ENCODE measurements at regions not wholly inside any gene's neighbourhood (a gene's known extent, or its start where the extent isn't known, plus 50 kb on each side); places are given as distances from the start of the nearest gene placed in this dataset.

GRCh38 chr9:126017758-126018157 lies 270.6 kb downstream of the PBX3 start:
- DNase-seq, result no peak

GRCh38 chr9:126020836-126021235 lies 273.7 kb downstream of the PBX3 start:
- no peak for DNase-seq

- DNase-seq, result no peak
Observed at GRCh38 chr9:126023962-126024361, 276.8 kb downstream of the PBX3 start.

- no peak for DNase-seq
Observed at GRCh38 chr9:126024581-126025230, 277.5 kb downstream of the PBX3 start.

- no peak for DNase-seq
Observed at GRCh38 chr9:126025991-126026390, 278.8 kb downstream of the PBX3 start.

GRCh38 chr9:126027566-126027965 lies 280.4 kb downstream of the PBX3 start:
- no peak for DNase-seq

GRCh38 chr9:126028746-126029145 lies 281.6 kb downstream of the PBX3 start:
- DNase-seq, result no peak

- DNase-seq, result no peak
Observed at GRCh38 chr9:126030716-126031115, 283.5 kb downstream of the PBX3 start.

- no peak for DNase-seq
Observed at GRCh38 chr9:126031116-126031515, 283.9 kb downstream of the PBX3 start.

GRCh38 chr9:126032135-126032534 lies 285.0 kb downstream of the PBX3 start:
- DNase-seq, result no peak

GRCh38 chr9:126033318-126033717 lies 286.1 kb downstream of the PBX3 start:
- DNase-seq, result no peak

GRCh38 chr9:126033956-126034355 lies 286.8 kb downstream of the PBX3 start:
- DNase-seq, result no peak

- no peak for DNase-seq
Observed at GRCh38 chr9:126036881-126037291, 289.7 kb downstream of the PBX3 start.

GRCh38 chr9:126038790-126039189 lies 287.8 kb upstream of the MVB12B start:
- DNase-seq, result no peak

GRCh38 chr9:126043681-126044080 lies 282.9 kb upstream of the MVB12B start:
- no peak for DNase-seq

- DNase-seq, result no peak
Observed at GRCh38 chr9:126049088-126049487, 277.5 kb upstream of the MVB12B start.

- no peak for DNase-seq
Observed at GRCh38 chr9:126049896-126050604, 276.6 kb upstream of the MVB12B start.

GRCh38 chr9:126050605-126050990 lies 276.0 kb upstream of the MVB12B start:
- no peak for DNase-seq

- DNase-seq, result no peak
Observed at GRCh38 chr9:126051446-126052130, 275.0 kb upstream of the MVB12B start.

GRCh38 chr9:126052791-126053190 lies 273.8 kb upstream of the MVB12B start:
- no peak for DNase-seq

- DNase-seq, result no peak
Observed at GRCh38 chr9:126053913-126054312, 272.7 kb upstream of the MVB12B start.

GRCh38 chr9:126055381-126055985 lies 271.1 kb upstream of the MVB12B start:
- no peak for DNase-seq

GRCh38 chr9:126056312-126057021 lies 270.2 kb upstream of the MVB12B start:
- peak; percentile 81 for DNase-seq
